HG02798 (cell line): ENCODE measurements at regions not wholly inside any gene's neighbourhood (a gene's known extent, or its start where the extent isn't known, plus 50 kb on each side); places are given as distances from the start of the nearest gene placed in this dataset.

Source experiments
- ATAC-seq: cut with Tn5 transposase; IDR thresholded peaks from one replicate; pipeline ENCODE4 v1.9.1; 2021; ENCODE audit warnings: mild to moderate bottlenecking; ENCODE audit not compliant: unreplicated experiment, poor library complexity

DNA sequence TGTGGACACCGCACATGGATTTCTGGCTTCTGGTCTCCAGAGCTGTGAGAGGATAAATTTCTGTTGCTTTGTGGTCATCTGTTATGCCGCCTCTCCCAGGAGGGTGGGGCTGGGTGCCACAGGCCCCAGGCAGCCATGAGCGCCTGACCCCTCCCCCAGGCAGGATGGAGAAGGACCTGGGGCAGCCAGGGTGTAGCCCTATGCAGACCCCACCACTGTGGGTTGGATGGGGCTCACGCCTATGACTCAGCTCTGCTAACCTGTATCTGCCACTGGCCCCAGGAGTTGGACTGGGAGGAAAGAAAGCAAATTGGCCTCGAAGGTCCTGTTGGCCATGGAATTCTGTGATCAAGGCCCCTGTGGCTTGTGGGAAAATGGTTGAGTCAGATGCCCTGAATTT lies 1351.1 kb downstream of the BRD1 start:
- ATAC-seq: no peak

- no peak for ATAC-seq
Observed at GRCh38 chr22:48475661-48476345, 1351.9 kb downstream of the BRD1 start.

DNA sequence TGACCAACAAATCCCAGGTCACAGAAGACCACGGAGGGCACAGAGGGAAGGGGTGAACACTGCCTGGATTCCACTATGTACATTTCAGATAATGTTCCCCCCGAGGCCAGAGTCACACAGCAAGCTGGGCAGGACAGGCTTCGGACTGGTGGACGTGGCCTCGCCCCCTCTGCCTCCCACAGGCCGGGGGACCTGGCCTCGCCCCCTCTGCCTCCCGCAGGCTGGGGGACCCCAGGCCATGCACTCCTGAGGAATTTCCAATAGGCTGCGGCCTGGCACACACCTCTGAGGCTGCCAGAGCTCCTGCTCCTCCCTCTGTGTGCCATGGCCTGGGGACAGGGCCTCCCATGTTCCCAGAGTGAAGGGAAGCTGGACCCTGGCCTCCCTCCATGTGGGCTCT lies 1352.8 kb downstream of the BRD1 start:
- ATAC-seq: no peak

DNA sequence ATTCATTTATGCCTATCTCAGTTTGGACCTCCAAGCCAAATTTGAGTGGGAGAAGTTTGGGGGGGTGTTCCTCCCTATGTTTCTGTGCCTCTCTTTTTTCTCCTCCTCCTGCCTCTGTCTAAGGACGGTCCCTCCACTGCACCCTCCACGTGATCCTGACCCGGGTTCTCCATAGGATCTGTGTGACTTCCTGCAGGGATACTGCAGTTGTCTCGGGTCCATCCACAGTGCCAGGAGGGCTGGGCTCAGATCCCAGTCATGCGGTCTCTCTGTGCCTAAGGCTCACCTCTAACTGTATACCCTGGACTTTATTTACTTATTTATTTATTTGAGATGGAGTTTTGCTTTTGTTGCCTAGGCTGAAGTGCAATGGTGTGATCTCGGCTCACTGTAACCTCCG lies 1354.5 kb downstream of the BRD1 start:
- no peak for ATAC-seq

DNA sequence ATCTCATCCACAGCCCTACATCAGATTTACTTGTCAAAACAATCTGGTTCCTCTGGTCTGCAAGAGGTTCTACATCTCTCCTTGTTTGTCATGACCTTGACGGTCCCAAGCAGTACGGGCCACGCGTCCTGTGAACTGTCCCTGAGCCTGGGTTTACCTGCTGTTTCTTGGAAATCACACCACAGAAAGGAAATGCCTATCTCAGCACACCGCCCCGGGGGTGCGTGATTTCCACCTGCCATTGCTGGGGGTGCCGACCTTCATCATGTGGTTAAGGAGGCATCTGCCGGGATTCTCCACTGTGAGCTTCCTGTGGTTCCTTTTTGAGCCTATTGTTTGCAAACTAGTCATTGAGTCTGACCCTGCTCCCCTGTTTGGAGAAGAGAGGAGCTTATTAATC lies 1363.4 kb downstream of the BRD1 start:
- no peak for ATAC-seq

DNA sequence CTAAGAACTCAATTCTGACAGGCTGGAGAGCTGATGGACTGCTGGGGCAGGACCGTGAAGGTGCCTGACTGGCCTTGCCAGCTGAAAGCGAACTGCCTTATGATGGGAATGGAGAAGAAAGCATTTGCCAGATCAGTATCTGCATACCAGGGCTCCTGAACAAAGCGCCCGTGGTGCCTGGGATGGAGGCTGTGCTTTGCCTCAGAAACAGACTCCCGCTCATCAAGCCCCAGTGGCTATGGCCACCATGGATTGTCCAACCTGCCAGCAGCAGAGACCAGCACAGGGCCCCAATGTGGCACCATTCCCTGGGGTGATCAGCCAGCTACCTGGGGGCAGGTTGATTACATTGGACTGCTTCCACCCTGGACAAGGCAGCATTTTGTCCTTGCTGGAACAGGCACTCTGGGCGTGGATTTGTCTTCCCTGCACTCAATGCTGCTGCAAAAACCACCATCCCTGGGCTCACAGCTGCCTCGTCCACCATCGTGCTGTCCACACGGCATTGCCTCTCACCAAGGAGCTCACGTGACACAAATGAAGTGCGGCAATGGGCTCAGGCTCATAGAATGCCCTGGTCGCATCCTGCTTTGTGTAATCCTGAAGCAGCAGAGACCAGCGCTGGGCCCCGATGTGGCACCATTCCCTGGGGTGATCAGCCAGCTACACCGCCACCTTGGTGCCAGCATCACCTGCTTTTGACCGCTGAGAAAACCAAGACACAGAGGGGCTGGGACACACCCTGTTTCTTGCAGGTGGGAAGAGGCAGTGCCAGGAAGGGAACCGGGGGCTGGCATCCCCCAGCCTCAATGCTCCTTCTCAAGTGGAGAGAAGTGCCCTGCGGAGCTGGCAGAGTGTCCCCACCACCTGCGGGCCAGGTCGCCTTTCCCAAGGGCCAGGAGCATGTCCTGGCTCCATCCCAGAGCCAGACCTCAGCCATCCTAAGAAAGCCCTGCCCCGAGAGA lies 1367.5 kb downstream of the BRD1 start:
- ATAC-seq: no peak

DNA sequence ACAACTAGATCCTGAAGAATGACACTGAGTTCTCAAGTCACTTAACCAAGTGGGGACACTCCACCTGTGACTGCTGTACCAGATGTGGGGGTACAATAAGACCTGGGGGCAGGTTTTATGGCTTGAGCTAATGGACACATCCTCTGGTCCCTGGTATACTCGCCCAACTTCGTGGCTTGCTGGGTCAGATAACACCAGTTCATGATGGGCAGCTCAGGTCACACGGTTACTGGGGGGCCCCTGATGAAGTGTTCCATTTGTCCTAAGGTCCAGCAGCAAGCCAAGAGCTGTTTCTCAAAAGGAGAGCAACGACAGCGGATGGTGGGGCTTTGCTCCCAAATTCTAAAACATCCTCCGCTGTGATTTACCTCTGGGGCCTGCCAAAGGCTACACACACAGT lies 1368.4 kb downstream of the BRD1 start:
- ATAC-seq: no peak

DNA sequence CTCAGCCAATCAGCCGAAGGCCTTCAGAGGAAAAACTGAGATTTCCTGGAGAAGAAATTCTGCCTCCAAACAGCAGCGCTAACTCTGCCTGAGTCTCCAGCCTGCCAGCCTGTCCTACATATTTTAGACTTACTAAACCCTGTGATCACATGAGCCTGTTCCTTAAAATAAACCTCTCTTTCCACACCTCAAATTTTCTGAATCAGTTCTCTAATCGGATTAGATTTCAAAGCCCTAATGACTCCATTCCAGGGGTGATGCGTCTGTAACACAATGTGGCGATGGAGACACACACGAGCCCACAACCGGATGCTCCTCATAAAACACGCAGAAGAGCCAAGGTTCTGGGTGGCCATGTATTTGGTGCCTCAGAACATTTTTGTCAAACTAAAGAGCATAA lies 1371.2 kb downstream of the BRD1 start:
- ATAC-seq: no peak

DNA sequence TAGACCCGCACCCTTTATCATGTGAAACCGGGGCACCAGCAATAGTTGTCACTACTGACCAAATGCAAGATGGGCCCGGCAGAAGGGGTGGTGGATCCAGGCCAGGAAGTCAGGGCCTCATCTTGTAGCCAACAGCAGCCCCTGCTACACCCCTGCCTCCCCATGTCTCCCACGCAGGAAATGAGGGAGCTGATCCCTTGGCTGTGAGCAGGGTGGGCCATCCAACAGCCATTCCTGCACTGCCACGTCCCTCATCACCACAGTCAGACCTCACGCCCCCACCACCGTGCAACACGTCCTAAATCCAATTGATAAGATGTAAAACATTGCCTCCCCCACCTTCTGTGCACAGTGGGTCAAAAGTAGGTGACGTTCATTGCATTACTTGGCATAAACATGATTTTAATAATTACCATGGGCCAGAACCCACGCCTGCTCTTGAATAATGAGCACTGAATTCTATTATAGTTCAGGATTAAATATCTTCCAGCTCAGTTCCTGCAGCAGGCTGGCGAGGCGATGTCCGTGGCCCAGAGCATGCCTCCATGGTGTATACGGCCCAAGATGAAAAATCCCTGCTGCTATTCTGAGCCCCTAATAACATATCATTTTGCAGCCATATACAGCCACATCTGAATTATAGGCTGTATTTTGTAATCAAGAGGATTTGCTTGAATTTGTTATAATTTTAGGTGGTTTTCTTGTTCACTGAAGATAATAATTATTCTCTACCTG lies 1373.8 kb downstream of the BRD1 start:
- ATAC-seq: no peak

GRCh38 chr22:48453171-48453570 lies 1374.5 kb downstream of the BRD1 start:
- ATAC-seq: no peak

- ATAC-seq: no peak
Observed at GRCh38 chr22:48452766-48453165, 1374.9 kb downstream of the BRD1 start.

GRCh38 chr22:48451891-48452290 lies 1375.8 kb downstream of the BRD1 start:
- no peak for ATAC-seq

DNA sequence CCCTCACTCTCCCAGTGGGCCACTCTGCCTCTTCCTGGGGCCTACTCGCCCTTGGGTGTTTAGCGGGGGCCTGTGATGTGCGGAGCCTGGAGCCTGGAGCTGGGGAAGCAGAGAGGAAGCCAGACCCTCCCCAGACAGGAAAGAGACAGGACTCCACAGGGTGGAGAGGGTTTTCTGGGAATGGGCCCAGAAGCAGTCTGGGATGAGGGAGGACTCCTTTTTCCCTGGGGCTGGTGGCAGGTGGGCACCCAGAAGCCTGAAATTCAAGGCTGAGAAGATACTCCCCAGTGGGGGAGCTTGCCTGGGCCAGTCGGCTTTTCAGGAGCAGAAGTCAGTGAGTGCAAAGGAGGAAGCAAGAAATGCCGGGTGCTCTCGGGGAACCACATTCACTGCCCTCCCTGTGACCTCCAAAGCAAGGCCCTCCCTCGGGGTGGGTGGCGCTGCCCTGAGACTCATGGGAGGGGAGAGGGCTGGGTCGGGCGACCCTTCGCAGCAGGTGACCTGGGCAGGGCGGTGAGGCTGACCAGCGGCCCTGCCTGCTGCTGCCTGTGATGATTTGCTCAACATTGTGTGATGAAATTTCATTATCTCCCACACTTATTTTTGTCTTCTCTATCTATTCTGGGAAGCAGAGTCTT lies 1377.4 kb downstream of the BRD1 start:
- ATAC-seq: no peak

DNA sequence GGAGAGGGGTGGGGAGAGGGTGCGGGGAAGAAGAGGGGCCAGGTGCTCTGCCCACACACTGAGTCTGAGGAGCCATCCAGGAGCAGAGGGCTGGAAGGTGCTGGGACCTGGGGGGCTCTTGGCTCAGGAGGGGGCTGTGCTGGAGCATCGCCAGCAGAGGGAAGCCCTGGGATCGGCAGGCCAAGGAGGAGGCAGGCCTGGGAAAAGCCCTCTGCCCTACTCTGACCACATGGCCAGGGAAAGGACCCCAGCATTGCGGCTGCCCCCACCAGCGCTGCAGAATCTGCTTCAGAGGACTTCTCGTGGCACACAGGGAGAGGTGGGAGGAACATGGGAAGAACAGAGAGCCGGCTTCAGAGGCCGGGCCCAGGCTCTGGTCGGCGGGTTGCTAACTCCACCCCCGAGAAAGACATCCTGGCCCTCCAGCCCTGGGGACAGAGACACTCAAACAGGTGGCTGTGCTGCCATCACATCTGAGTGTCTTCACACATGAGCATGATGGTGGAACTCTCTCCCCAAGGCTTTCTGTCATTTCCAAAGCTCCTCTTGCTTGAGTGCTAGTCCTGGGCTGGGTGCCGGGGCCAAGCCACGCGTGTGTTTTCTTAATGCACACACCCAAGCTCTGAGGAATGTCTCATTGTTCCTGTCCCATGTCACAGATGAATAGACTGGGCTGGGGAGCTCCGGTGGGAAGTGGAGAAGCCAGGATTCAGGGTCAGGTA lies 1378.0 kb downstream of the BRD1 start:
- no peak for ATAC-seq

DNA sequence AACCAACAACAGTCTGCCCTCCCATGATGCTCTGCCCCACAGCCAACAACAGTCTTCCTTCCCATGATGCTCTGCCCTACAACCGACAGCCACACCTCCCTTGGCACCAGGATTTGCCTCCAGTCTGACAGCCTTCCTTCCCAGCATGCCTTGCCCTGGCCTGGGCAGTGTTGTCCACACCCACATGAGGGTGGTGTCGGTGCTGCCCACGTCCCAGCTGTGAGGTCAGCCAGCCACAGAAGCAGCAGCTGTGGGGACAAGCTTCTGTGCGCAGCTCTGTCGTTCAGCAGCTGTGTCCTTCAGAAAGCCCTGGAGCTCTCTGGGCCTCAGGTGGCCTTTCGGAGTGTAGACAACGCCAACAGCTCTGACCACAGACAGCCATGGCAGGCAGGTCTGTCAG lies 1378.9 kb downstream of the BRD1 start:
- ATAC-seq: no peak

DNA sequence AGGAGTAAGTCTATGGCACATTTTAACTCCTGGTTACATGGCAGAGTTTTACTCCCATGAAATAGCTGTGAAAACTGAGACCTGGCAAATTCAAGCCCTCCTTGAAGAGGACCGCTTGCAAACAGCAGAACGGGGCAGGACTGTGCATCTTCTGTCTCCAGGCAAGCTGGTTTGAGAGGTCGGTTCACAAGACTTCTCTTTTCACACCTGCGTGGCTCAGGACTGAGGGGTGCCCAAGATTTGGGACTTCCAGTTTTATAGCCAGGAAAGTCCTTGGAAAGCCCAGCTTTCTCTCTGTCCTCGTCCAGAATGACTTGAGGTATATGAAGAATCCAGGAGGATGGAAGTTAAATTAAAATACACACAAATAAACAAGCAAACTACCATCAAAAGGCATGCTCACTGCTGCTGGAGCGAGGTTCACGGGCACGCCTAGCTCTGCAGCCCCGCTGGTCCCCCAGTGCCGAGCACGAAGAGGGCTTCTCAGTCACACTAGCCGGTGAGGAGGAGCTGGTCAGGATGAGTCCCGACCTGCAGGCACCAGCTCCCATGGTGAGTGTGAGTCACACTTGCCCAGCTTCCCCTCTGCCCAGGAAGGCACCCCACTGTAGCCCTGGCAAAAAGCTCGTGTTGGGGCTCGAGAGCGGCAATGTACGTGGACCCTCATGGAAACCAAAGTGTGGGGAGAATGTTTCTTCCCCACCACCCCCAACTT lies 1382.4 kb downstream of the BRD1 start:
- no peak for ATAC-seq

GRCh38 chr22:48444320-48445112 lies 1383.2 kb downstream of the BRD1 start:
- peak; percentile 43 for ATAC-seq

- ATAC-seq: no peak
Observed at GRCh38 chr22:48443680-48444079, 1384.0 kb downstream of the BRD1 start.
